Renal pelvis (tissue), 1 donor: ENCODE measurements at regions not wholly inside any gene's neighbourhood (a gene's known extent, or its start where the extent isn't known, plus 50 kb on each side); places are given as distances from the start of the nearest gene placed in this dataset.

ENCODE experiments used
- DNase-seq: peaks from one replicate; pipeline ENCODE4 v3.0.0-alpha.2; 2013

GRCh38 chr11:32531528-32531927, 52.1 kb upstream of the EIF3M start:
- DNase-seq = no peak

GRCh38 chr11:32529994-32530588, 53.5 kb upstream of the EIF3M start:
- DNase-seq = no peak

GRCh38 chr11:32527261-32528175, 56.1 kb upstream of the EIF3M start:
- DNase-seq = peak; percentile 75

GRCh38 chr11:32526760-32527159, 56.9 kb upstream of the EIF3M start:
- peak; percentile 42 for DNase-seq

GRCh38 chr11:32511926-32512325, 71.7 kb upstream of the EIF3M start:
- no peak for DNase-seq

- DNase-seq = no peak
These were observed 73.6 kb upstream of the EIF3M start for GRCh38 chr11:32510039-32510438.

GRCh38 chr11:32508780-32509179, 73.4 kb upstream of the WT1 start:
- no peak for DNase-seq

GRCh38 chr11:32500001-32500400, 64.7 kb upstream of the WT1 start:
- no peak for DNase-seq

GRCh38 chr11:32497951-32498350, 62.6 kb upstream of the WT1 start:
- DNase-seq = no peak

- DNase-seq = no peak
These were observed 59.3 kb upstream of the WT1 start for GRCh38 chr11:32494629-32495028.

- DNase-seq = no peak
These were observed 54.1 kb upstream of the WT1 start for GRCh38 chr11:32489464-32489863.

- DNase-seq = no peak
These were observed 51.9 kb upstream of the WT1 start for GRCh38 chr11:32487270-32487669.

GRCh38 chr11:32485733-32486132, 50.4 kb upstream of the WT1 start:
- no peak for DNase-seq
